Endothelial cell of umbilical vein (primary cell): ENCODE measurements at regions not wholly inside any gene's neighbourhood (a gene's known extent, or its start where the extent isn't known, plus 50 kb on each side); places are given as distances from the start of the nearest gene placed in this dataset.

Experiments used
- BruUV-seq: library from RNA; stranded (reverse); fragments of 400-500 nt; replicated peaks from 2 replicates; lab custom pipeline; 2021; lab: Mats Ljungman, UMichigan
- CTCF ChIA-PET: fragments of 300-600, 350-600 bp; sonication (Branson Sonifier 250); formaldehyde crosslinking; loops from one replicate; lab custom pipeline; 2021; ENCODE audit warnings: antibody characterized with exemption, inconsistent platforms; lab: Charles Lee
- POLR2A ChIA-PET: fragments of 300-600, 350-600 bp; sonication (Branson Sonifier 250); formaldehyde crosslinking; loops from one replicate; lab custom pipeline; 2021; ENCODE audit warnings: antibody characterized with exemption, inconsistent platforms; lab: Charles Lee
- DNase-seq: peaks from one replicate; pipeline ENCODE4 v3.0.0-alpha.2; 2011; ENCODE audit warnings: low read depth, low spot score
- FAIRE-seq: peaks from 2 replicates; lab custom pipeline; 2011; peaks lifted over from hg19 to GRCh38; lab: Jason Lieb, UNC
- H2AFZ ChIP-seq: 2 replicates; pipeline ENCODE4 v1.6.0; 2012; ENCODE audit warnings: low read depth, low read length, control low read depth, inconsistent platforms
- H3K27ac ChIP-seq: 2 replicates; pipeline ENCODE4 v1.5.1; 2011; ENCODE audit warnings: low read depth, mild to moderate bottlenecking, control low read depth, low read length, moderate library complexity; ENCODE audit not compliant: insufficient read depth
- H3K27me3 ChIP-seq, 2 experiments: 2 replicates each; pipeline versions ENCODE4 v1.6.0 to v1.6.1; 2011; ENCODE audit warnings: low read length in 2 of 2, mixed read lengths in 1 of 2; ENCODE audit not compliant: control insufficient read depth in 2 of 2, insufficient read depth in 2 of 2
- H3K36me3 ChIP-seq, 2 experiments: 2 replicates in 1 of 2; 3 replicates in 1 of 2; pipeline ENCODE4 v1.5.1; 2011; ENCODE audit warnings: low read length in 2 of 2, mild to moderate bottlenecking in 1 of 2, moderate library complexity in 1 of 2; ENCODE audit not compliant: control insufficient read depth in 2 of 2, insufficient read depth in 2 of 2; ENCODE audit errors: extremely low read depth in 1 of 2
- H3K4me1 ChIP-seq: 3 replicates; pipeline ENCODE4 v1.5.1; 2011; ENCODE audit warnings: mild to moderate bottlenecking, low read length; ENCODE audit not compliant: control insufficient read depth, insufficient read depth; ENCODE audit errors: extremely low read depth
- H3K4me2 ChIP-seq: 2 replicates; pipeline ENCODE4 v1.6.1; 2011; ENCODE audit warnings: low read length, control low read depth, mixed read lengths; ENCODE audit not compliant: insufficient read depth
- H3K4me3 ChIP-seq, 3 experiments: fragments of 200-600 bp in 1 of 3; sonication (generic), shearing (Covaris generic) in 1 of 3; replicated peaks in 1 of 3; 2 replicates each; pipeline ENCODE4 v1.5.1; 2011 to 2016; ENCODE audit warnings: control low read depth in 3 of 3, low read length in 3 of 3, mild to moderate bottlenecking in 2 of 3, inconsistent platforms in 1 of 3, low read depth in 1 of 3, moderate library complexity in 1 of 3; ENCODE audit not compliant: insufficient read depth in 1 of 3
- H3K79me2 ChIP-seq: 2 replicates; pipeline ENCODE4 v1.6.0; 2012; ENCODE audit warnings: low read length, inconsistent platforms; ENCODE audit not compliant: control insufficient read depth, insufficient read depth
- H3K9ac ChIP-seq: replicated peaks from 2 replicates; pipeline ENCODE3; 2011; ENCODE audit warnings: low read length, control low read depth; ENCODE audit not compliant: insufficient read depth; ENCODE audit errors: extremely low read depth
- H3K9me1 ChIP-seq: replicated peaks from 3 replicates; pipeline ENCODE4 v1.6.0; 2011; ENCODE audit warnings: mild to moderate bottlenecking, low read length; ENCODE audit not compliant: control insufficient read depth, insufficient read depth; ENCODE audit errors: extremely low read depth
- H3K9me3 ChIP-seq: replicated peaks from 2 replicates; pipeline ENCODE4 v1.5.1; 2012; ENCODE audit warnings: low read length, inconsistent platforms; ENCODE audit not compliant: control insufficient read depth, insufficient read depth
- H4K20me1 ChIP-seq: replicated peaks from 2 replicates; pipeline ENCODE3; 2011; ENCODE audit warnings: mild to moderate bottlenecking, low read length; ENCODE audit not compliant: control insufficient read depth, insufficient read depth; ENCODE audit errors: extremely low read depth
- EZH2 ChIP-seq: IDR thresholded peaks from 2 replicates; pipeline ENCODE4 v1.6.1; 2012; ENCODE audit warnings: borderline replicate concordance, low read depth, mild to moderate bottlenecking, moderate library complexity, low read length, inconsistent platforms; ENCODE audit not compliant: severe bottlenecking
- FOS ChIP-seq: IDR thresholded peaks from 2 replicates; pipeline ENCODE4 v1.6.1; 2011; ENCODE audit warnings: mild to moderate bottlenecking, low read length, moderate library complexity, borderline replicate concordance; ENCODE audit not compliant: insufficient read depth
- GATA2 ChIP-seq: IDR thresholded peaks from 2 replicates; pipeline ENCODE4 v1.7.0; 2011; ENCODE audit warnings: low read depth, mild to moderate bottlenecking, moderate library complexity, mixed read lengths, low read length; ENCODE audit not compliant: insufficient read length, insufficient read depth
- JUN ChIP-seq: IDR thresholded peaks from 2 replicates; pipeline ENCODE4 v1.6.1; 2011; ENCODE audit warnings: borderline replicate concordance, low read depth; ENCODE audit not compliant: insufficient read length, insufficient read depth
- MYC ChIP-seq: IDR thresholded peaks from one replicate; pipeline ENCODE4 v1.6.1; 2011; ENCODE audit warnings: mild to moderate bottlenecking, low read depth, low read length
- POLR2A ChIP-seq: IDR thresholded peaks from 2 replicates; pipeline ENCODE4 v1.6.1; 2012; ENCODE audit warnings: low read depth, mild to moderate bottlenecking, control low read depth, low read length
- POLR2AphosphoS5 ChIP-seq: IDR thresholded peaks from 2 replicates; pipeline ENCODE4 v1.6.1; 2012; ENCODE audit warnings: low read depth, mild to moderate bottlenecking, control low read depth, low read length, moderate library complexity; ENCODE audit not compliant: insufficient read depth
- dilution Hi-C: fragments of 300-500 bp; cut with MboI; formaldehyde crosslinking; loops from one replicate; pipeline ENCODE4 v1.15.0; 2019; ENCODE audit warnings: low sequenced_read_pairs; ENCODE audit not compliant: extremely low pct_ligation_motif_present
- intact Hi-C: fragments of 100-400 bp; cut with micrococcal nuclease; formaldehyde crosslinking; loops from one replicate; pipeline ENCODE4 v1.10.0; 2022
- TF ChIP-seq, protein P1 (sequence below), 2 donors: IDR thresholded peaks; 1 replicate in 1 of 2; 2 replicates in 1 of 2; pipeline ENCODE4 v1.5.1; 2011; ENCODE audit warnings: low read length in 2 of 2, mild to moderate bottlenecking in 2 of 2, moderate library complexity in 2 of 2, control low read depth in 1 of 2, inconsistent platforms in 1 of 2, low read depth in 1 of 2; ENCODE audit not compliant: insufficient read depth in 1 of 2; ENCODE audit errors: extremely low read depth in 1 of 2
- TF ChIP-seq, protein P2 (sequence below): IDR thresholded peaks from 2 replicates; pipeline ENCODE4 v1.6.1; 2011; ENCODE audit not compliant: insufficient read depth, insufficient read length

DNA sequence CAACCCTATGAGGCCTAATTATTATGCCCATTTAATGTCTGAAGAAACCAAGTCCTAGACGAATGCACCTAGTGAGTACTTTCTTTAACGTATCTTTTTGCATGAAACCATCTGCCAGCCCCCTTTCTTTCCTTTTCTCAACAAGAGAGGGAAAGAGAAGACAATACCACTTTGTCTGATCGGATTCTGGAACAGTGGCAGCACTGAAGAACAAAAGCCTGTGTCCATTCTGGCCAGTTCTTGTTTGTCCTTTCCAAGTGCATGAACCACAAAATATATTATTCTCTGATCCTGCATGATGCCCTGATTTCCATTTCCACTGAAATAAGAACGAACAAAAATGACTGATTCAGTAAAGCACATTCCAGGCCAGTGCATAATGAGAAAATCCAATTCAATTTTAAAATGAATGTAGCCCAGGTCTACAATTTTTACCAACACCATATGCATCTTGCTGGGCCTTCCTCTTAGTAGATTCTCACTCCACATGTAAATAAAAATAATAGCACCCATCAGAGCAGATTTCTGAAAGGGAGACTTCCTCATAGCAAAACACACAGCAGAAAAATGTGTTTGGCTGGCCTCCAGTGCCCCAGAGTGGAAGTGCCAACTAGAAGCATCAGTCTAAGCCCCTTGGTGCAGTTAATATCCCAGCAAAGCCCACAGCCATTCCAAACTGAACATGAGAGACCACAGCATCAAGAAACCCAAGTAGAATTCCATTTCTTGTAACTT, 422.6 kb upstream of the ID2 start:
- no TSS peak for BruUV-seq
- dilution Hi-C loops, result no loop called here
- no peaks in the 10 kb centered on the region for H3K4me1 ChIP-seq
- no peaks in the 10 kb centered on the region for H3K9me3 ChIP-seq
- FAIRE-seq, result no peak
- no peaks in the 10 kb centered on the region for H3K27me3 ChIP-seq
- no peak for DNase-seq
- intact Hi-C loops, result no loop called here
- H3K27ac ChIP-seq, result no peak overlapping the region
- ChIA-PET POLR2A (no interaction called here), CTCF (no interaction called here)
- H2AFZ ChIP-seq, result no peak overlapping the region
- no peaks in the 10 kb centered on the region for H3K79me2 ChIP-seq
- no peak overlapping the region for H3K4me2 ChIP-seq
- no peaks in the 10 kb centered on the region for H3K36me3 ChIP-seq
- no peak overlapping the region for H3K4me3 ChIP-seq
- no peak overlapping the region for H3K9ac ChIP-seq
- H3K9me1 ChIP-seq, result no peaks in the 10 kb centered on the region
- TF ChIP-seq, protein P1, sequence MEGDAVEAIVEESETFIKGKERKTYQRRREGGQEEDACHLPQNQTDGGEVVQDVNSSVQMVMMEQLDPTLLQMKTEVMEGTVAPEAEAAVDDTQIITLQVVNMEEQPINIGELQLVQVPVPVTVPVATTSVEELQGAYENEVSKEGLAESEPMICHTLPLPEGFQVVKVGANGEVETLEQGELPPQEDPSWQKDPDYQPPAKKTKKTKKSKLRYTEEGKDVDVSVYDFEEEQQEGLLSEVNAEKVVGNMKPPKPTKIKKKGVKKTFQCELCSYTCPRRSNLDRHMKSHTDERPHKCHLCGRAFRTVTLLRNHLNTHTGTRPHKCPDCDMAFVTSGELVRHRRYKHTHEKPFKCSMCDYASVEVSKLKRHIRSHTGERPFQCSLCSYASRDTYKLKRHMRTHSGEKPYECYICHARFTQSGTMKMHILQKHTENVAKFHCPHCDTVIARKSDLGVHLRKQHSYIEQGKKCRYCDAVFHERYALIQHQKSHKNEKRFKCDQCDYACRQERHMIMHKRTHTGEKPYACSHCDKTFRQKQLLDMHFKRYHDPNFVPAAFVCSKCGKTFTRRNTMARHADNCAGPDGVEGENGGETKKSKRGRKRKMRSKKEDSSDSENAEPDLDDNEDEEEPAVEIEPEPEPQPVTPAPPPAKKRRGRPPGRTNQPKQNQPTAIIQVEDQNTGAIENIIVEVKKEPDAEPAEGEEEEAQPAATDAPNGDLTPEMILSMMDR (IDR thresholded peaks at IDR 0.05; ENCODE audit: extremely low read depth in 1 of 2, insufficient read depth in 1 of 2, low read depth in 1 of 2, low read length in 2 of 2), result no peak
- TF ChIP-seq FOS (no peak), JUN (no peak), EZH2 (no peak), GATA2 (no peak), MYC (no peak), POLR2AphosphoS5 (no peak), POLR2A (no peak)
- TF ChIP-seq, protein P2, sequence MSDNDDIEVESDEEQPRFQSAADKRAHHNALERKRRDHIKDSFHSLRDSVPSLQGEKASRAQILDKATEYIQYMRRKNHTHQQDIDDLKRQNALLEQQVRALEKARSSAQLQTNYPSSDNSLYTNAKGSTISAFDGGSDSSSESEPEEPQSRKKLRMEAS, result no peak
- H4K20me1 ChIP-seq, result no peaks in the 10 kb centered on the region
